Suprapubic skin (tissue), 4 donors: ENCODE measurements at regions not wholly inside any gene's neighbourhood (a gene's known extent, or its start where the extent isn't known, plus 50 kb on each side); places are given as distances from the start of the nearest gene placed in this dataset.

Experiments
- CTCF ChIP-seq, 2 donors: fragments of 200-600 bp in 1 of 2; fragments of 450-650 bp in 1 of 2; sonication (generic) in 1 of 2; IDR thresholded peaks; one replicate each; pipeline ENCODE4 v1.5.1; 2016 to 2019; ENCODE audit warnings: antibody characterized with exemption in 2 of 2, mild to moderate bottlenecking in 1 of 2, moderate library complexity in 1 of 2
- EP300 ChIP-seq: sonication (generic); formaldehyde crosslinking; IDR thresholded peaks from one replicate; pipeline ENCODE4 v1.6.1; 2017; ENCODE audit warnings: antibody characterized with exemption
- POLR2A ChIP-seq, 2 donors: fragments of 450-650 bp; IDR thresholded peaks; one replicate each; pipeline ENCODE4 v1.6.1; 2017; ENCODE audit warnings: antibody characterized with exemption in 2 of 2, mild to moderate bottlenecking in 2 of 2, moderate library complexity in 2 of 2
- POLR2AphosphoS5 ChIP-seq, 3 donors: sonication (generic); formaldehyde crosslinking; IDR thresholded peaks; one replicate each; pipeline ENCODE4 v1.6.1; 2017; ENCODE audit warnings: antibody characterized with exemption in 3 of 3

GRCh38 chr9:86732514-86733171 lies 214.7 kb downstream of the GAS1 start:
- TF ChIP-seq POLR2A (IDR thresholded peaks at IDR 0.05): no peak
- TF ChIP-seq CTCF (IDR thresholded peaks at IDR 0.05): no peak
- TF ChIP-seq EP300: no peak
- peak; percentile 41 to 82 (median 80) for TF ChIP-seq POLR2AphosphoS5 (IDR thresholded peaks at IDR 0.05)
